ENCODE measurements at regions not wholly inside any gene's neighbourhood (a gene's known extent, or its start where the extent isn't known, plus 50 kb on each side); places are given as distances from the start of the nearest gene placed in this dataset.

- TF ChIP-seq CTCF (conservative IDR thresholded peaks at IDR 0.05) (no peak), ZFX (IDR thresholded peaks at IDR 0.05) (no peak)
These were observed 888.9 kb downstream of the SLITRK1 start for GRCh38 chr13:82993417-82993816.
